DND-41 (cell line): ENCODE measurements at regions not wholly inside any gene's neighbourhood (a gene's known extent, or its start where the extent isn't known, plus 50 kb on each side); places are given as distances from the start of the nearest gene placed in this dataset.

ENCODE experiments used
- ATAC-seq: fragments of 200-7000 bp; cut with Tn5 transposase; 3 replicates; pipeline ENCODE4 v1.9.1; 2021; ENCODE audit warnings: low read depth; ENCODE audit not compliant: insufficient read depth
- DNase-seq: peaks from one replicate; pipeline ENCODE4 v3.0.0-alpha.2; 2020
- H2AFZ ChIP-seq: 2 replicates; pipeline ENCODE4 v1.6.0; 2012; ENCODE audit warnings: low read depth, low read length
- H3K27ac ChIP-seq: 2 replicates; pipeline ENCODE4 v1.5.1; 2012; ENCODE audit warnings: low read length, inconsistent platforms
- H3K27me3 ChIP-seq: fragments of 200-600 bp; sonication (generic); 2 replicates; pipeline ENCODE4 v1.6.0; 2012; ENCODE audit warnings: low read length, mild to moderate bottlenecking, inconsistent platforms; ENCODE audit not compliant: insufficient read depth, poor library complexity
- H3K36me3 ChIP-seq: 2 replicates; pipeline ENCODE4 v1.5.1; 2012; ENCODE audit warnings: low read length, inconsistent platforms; ENCODE audit not compliant: insufficient read depth
- H3K4me1 ChIP-seq: 2 replicates; pipeline ENCODE4 v1.5.1; 2012; ENCODE audit warnings: mild to moderate bottlenecking, low read length; ENCODE audit not compliant: insufficient read depth
- H3K4me2 ChIP-seq: 2 replicates; pipeline ENCODE4 v1.6.0; 2012; ENCODE audit warnings: mild to moderate bottlenecking, moderate library complexity, low read length, inconsistent platforms; ENCODE audit not compliant: insufficient read depth
- H3K4me3 ChIP-seq, 2 experiments: fragments of 200-600 bp in 1 of 2; shearing (Covaris generic) in 1 of 2; 2 replicates each; pipeline ENCODE4 v1.5.1; 2012 to 2016; ENCODE audit warnings: inconsistent platforms in 2 of 2, low read length in 2 of 2, mild to moderate bottlenecking in 2 of 2, low read depth in 1 of 2, moderate library complexity in 1 of 2
- H3K79me2 ChIP-seq: 2 replicates; pipeline ENCODE4 v1.6.0; 2012; ENCODE audit warnings: low read length, inconsistent platforms; ENCODE audit not compliant: insufficient read depth
- H3K9ac ChIP-seq: 2 replicates; pipeline ENCODE4 v1.6.0; 2012; ENCODE audit warnings: low read depth, mild to moderate bottlenecking, inconsistent platforms, low read length, moderate library complexity
- H3K9me3 ChIP-seq: 2 replicates; pipeline ENCODE4 v1.5.1; 2012; ENCODE audit warnings: low read length, moderate library complexity, mild to moderate bottlenecking, inconsistent platforms; ENCODE audit not compliant: insufficient read depth, severe bottlenecking
- H4K20me1 ChIP-seq: 2 replicates; pipeline ENCODE4 v1.6.0; 2012; ENCODE audit warnings: low read length; ENCODE audit not compliant: insufficient read depth
- CTCF ChIP-seq: IDR thresholded peaks from 2 replicates; pipeline ENCODE4 v1.5.1; 2012; ENCODE audit warnings: borderline replicate concordance, low read length, moderate library complexity, mild to moderate bottlenecking; ENCODE audit not compliant: poor library complexity, severe bottlenecking; ENCODE audit errors: extremely low read depth
- EZH2 ChIP-seq: IDR thresholded peaks from 3 replicates; pipeline ENCODE4 v1.6.1; 2012; ENCODE audit warnings: borderline replicate concordance, low read depth, mild to moderate bottlenecking, moderate library complexity, low read length, inconsistent platforms; ENCODE audit not compliant: severe bottlenecking

- no peak overlapping the region for H3K27ac ChIP-seq
- ATAC-seq: no peak
- no peaks in the 10 kb centered on the region for H3K27me3 ChIP-seq
- no peak overlapping the region for H3K4me3 ChIP-seq
- no peak overlapping the region for H3K9ac ChIP-seq
- H2AFZ ChIP-seq: no peak overlapping the region
- H3K4me2 ChIP-seq: no peak overlapping the region
- no peaks in the 10 kb centered on the region for H3K79me2 ChIP-seq
- no peak for DNase-seq
- no peaks in the 10 kb centered on the region for H4K20me1 ChIP-seq
- no peaks in the 10 kb centered on the region for H3K9me3 ChIP-seq
- H3K4me1 ChIP-seq: no peaks in the 10 kb centered on the region
- TF ChIP-seq EZH2 (no peak), CTCF (no peak)
- H3K36me3 ChIP-seq: no peaks in the 10 kb centered on the region
These were observed 424.9 kb downstream of the PCDH17 start for GRCh38 chr13:58056426-58056825.

- no peak for ATAC-seq
These were observed 428.1 kb downstream of the PCDH17 start for GRCh38 chr13:58059624-58060023.

GRCh38 chr13:58080806-58081205, 449.3 kb downstream of the PCDH17 start:
- DNase-seq (no peak), ATAC-seq (no peak)
- Histone ChIP-seq H3K27me3 (no peaks in the 10 kb centered on the region), H3K9me3 (no peaks in the 10 kb centered on the region), H4K20me1 (no peaks in the 10 kb centered on the region), H3K4me3 (no peak overlapping the region), H3K27ac (no peak overlapping the region), H3K79me2 (no peaks in the 10 kb centered on the region), H3K36me3 (no peaks in the 10 kb centered on the region), H2AFZ (no peak overlapping the region), H3K9ac (no peak overlapping the region), H3K4me2 (no peak overlapping the region), H3K4me1 (no peaks in the 10 kb centered on the region)
- no peak for TF ChIP-seq CTCF
- no peak for TF ChIP-seq EZH2

More at GRCh38 chr13:58059624-58060023, 428.1 kb downstream of the PCDH17 start:
- no peaks in the 10 kb centered on the region for H3K9me3 ChIP-seq
- no peaks in the 10 kb centered on the region for H3K79me2 ChIP-seq
- no peak overlapping the region for H3K4me2 ChIP-seq
- H3K4me3 ChIP-seq: no peak overlapping the region
- H3K9ac ChIP-seq: no peak overlapping the region
- DNase-seq: no peak
- no peak overlapping the region for H2AFZ ChIP-seq
- no peak for TF ChIP-seq EZH2
- TF ChIP-seq CTCF: no peak
- H3K27ac ChIP-seq: no peak overlapping the region
- H3K36me3 ChIP-seq: no peaks in the 10 kb centered on the region
- H3K4me1 ChIP-seq: no peaks in the 10 kb centered on the region
- H4K20me1 ChIP-seq: no peaks in the 10 kb centered on the region
- no peaks in the 10 kb centered on the region for H3K27me3 ChIP-seq

- Histone ChIP-seq H3K4me1 (no peaks in the 10 kb centered on the region), H3K79me2 (no peaks in the 10 kb centered on the region), H4K20me1 (no peaks in the 10 kb centered on the region), H3K4me2 (no peak overlapping the region), H3K27ac (no peak overlapping the region), H3K9ac (no peak overlapping the region), H3K27me3 (no peaks in the 10 kb centered on the region), H3K36me3 (no peaks in the 10 kb centered on the region), H2AFZ (no peak overlapping the region), H3K4me3 (no peak overlapping the region), H3K9me3 (no peaks in the 10 kb centered on the region)
- no peak for TF ChIP-seq CTCF
- TF ChIP-seq EZH2: no peak
- ATAC-seq (no peak), DNase-seq (no peak)
These were observed 449.8 kb downstream of the PCDH17 start for GRCh38 chr13:58081301-58081820.
